ENCODE measurements at regions not wholly inside any gene's neighbourhood (a gene's known extent, or its start where the extent isn't known, plus 50 kb on each side); places are given as distances from the start of the nearest gene placed in this dataset.

GRCh38 chr1:56229186-56229585 lies 350.2 kb downstream of the PLPP3 start:
- H3K4me3 ChIP-seq (ENCODE audit: low read length): no peak overlapping the region
- H3K27ac ChIP-seq (ENCODE audit: low read length): no peak overlapping the region
- H3K9ac ChIP-seq (ENCODE audit: low read length): no peak overlapping the region
- H4K20me1 ChIP-seq (ENCODE audit: insufficient read depth, low read length): no peaks in the 10 kb centered on the region
- no peaks in the 10 kb centered on the region for H3K9me3 ChIP-seq (ENCODE audit: insufficient read depth, low read length)
- no peak overlapping the region for H2AFZ ChIP-seq (ENCODE audit: low read depth, low read length)
- no peaks in the 10 kb centered on the region for H3K27me3 ChIP-seq (ENCODE audit: low read depth, low read length)
- TF ChIP-seq EZH2phosphoT487 (IDR thresholded peaks at IDR 0.05; ENCODE audit: low read depth): no peak
- TF ChIP-seq CTCF (IDR thresholded peaks at IDR 0.05; ENCODE audit: low read depth, low read length): no peak
- no peaks in the 10 kb centered on the region for H3K4me1 ChIP-seq (ENCODE audit: low read length)
- H3K4me2 ChIP-seq (ENCODE audit: low read length): no peak overlapping the region
- no peaks in the 10 kb centered on the region for H3K79me2 ChIP-seq (ENCODE audit: low read length)
- no peaks in the 10 kb centered on the region for H3K36me3 ChIP-seq (replicated peaks; ENCODE audit: low read depth, low read length)

GRCh38 chr1:56227886-56228285 lies 351.5 kb downstream of the PLPP3 start:
- Histone ChIP-seq H3K27me3 (ENCODE audit: low read depth, low read length) (no peaks in the 10 kb centered on the region), H3K79me2 (ENCODE audit: low read length) (no peaks in the 10 kb centered on the region), H4K20me1 (ENCODE audit: insufficient read depth, low read length) (no peaks in the 10 kb centered on the region), H3K27ac (ENCODE audit: low read length) (no peak overlapping the region), H2AFZ (ENCODE audit: low read depth, low read length) (no peak overlapping the region), H3K4me2 (ENCODE audit: low read length) (no peak overlapping the region), H3K4me3 (ENCODE audit: low read length) (no peak overlapping the region), H3K36me3 (replicated peaks; ENCODE audit: low read depth, low read length) (no peaks in the 10 kb centered on the region), H3K9me3 (ENCODE audit: insufficient read depth, low read length) (no peaks in the 10 kb centered on the region), H3K9ac (ENCODE audit: low read length) (no peak overlapping the region), H3K4me1 (ENCODE audit: low read length) (no peaks in the 10 kb centered on the region)
- TF ChIP-seq CTCF (IDR thresholded peaks at IDR 0.05; ENCODE audit: low read depth, low read length): no peak
- TF ChIP-seq EZH2phosphoT487 (IDR thresholded peaks at IDR 0.05; ENCODE audit: low read depth): no peak

GRCh38 chr1:56227401-56227800 lies 352.0 kb downstream of the PLPP3 start:
- no peak overlapping the region for H3K27ac ChIP-seq (ENCODE audit: low read length)
- TF ChIP-seq CTCF (IDR thresholded peaks at IDR 0.05; ENCODE audit: low read depth, low read length) (no peak), EZH2phosphoT487 (IDR thresholded peaks at IDR 0.05; ENCODE audit: low read depth) (no peak)
- no peak overlapping the region for H2AFZ ChIP-seq (ENCODE audit: low read depth, low read length)
- no peak overlapping the region for H3K4me2 ChIP-seq (ENCODE audit: low read length)
- no peaks in the 10 kb centered on the region for H3K4me1 ChIP-seq (ENCODE audit: low read length)
- no peaks in the 10 kb centered on the region for H4K20me1 ChIP-seq (ENCODE audit: insufficient read depth, low read length)
- H3K9ac ChIP-seq (ENCODE audit: low read length): no peak overlapping the region
- H3K4me3 ChIP-seq (ENCODE audit: low read length): no peak overlapping the region
- H3K27me3 ChIP-seq (ENCODE audit: low read depth, low read length): no peaks in the 10 kb centered on the region
- no peaks in the 10 kb centered on the region for H3K79me2 ChIP-seq (ENCODE audit: low read length)
- no peaks in the 10 kb centered on the region for H3K36me3 ChIP-seq (replicated peaks; ENCODE audit: low read depth, low read length)
- no peaks in the 10 kb centered on the region for H3K9me3 ChIP-seq (ENCODE audit: insufficient read depth, low read length)

GRCh38 chr1:56225964-56226815 lies 353.2 kb downstream of the PLPP3 start:
- H3K79me2 ChIP-seq (ENCODE audit: low read length): no peaks in the 10 kb centered on the region
- H3K36me3 ChIP-seq (replicated peaks; ENCODE audit: low read depth, low read length): no peaks in the 10 kb centered on the region
- H3K27me3 ChIP-seq (ENCODE audit: low read depth, low read length): no peaks in the 10 kb centered on the region
- H3K4me3 ChIP-seq (ENCODE audit: low read length): no peak overlapping the region
- no peak overlapping the region for H2AFZ ChIP-seq (ENCODE audit: low read depth, low read length)
- TF ChIP-seq CTCF (IDR thresholded peaks at IDR 0.05; ENCODE audit: low read depth, low read length) (no peak), EZH2phosphoT487 (IDR thresholded peaks at IDR 0.05; ENCODE audit: low read depth) (no peak)
- no peak overlapping the region for H3K9ac ChIP-seq (ENCODE audit: low read length)
- H4K20me1 ChIP-seq (ENCODE audit: insufficient read depth, low read length): no peaks in the 10 kb centered on the region
- H3K27ac ChIP-seq (ENCODE audit: low read length): no peak overlapping the region
- no peaks in the 10 kb centered on the region for H3K9me3 ChIP-seq (ENCODE audit: insufficient read depth, low read length)
- H3K4me2 ChIP-seq (ENCODE audit: low read length): no peak overlapping the region
- no peaks in the 10 kb centered on the region for H3K4me1 ChIP-seq (ENCODE audit: low read length)

All from OCI-LY3 (cell line).